Medulla oblongata (tissue), 1 donor: ENCODE measurements at regions not wholly inside any gene's neighbourhood (a gene's known extent, or its start where the extent isn't known, plus 50 kb on each side); places are given as distances from the start of the nearest gene placed in this dataset.
"Not testable (repeated sequence)": the region's sequence is repeated elsewhere in the genome, so short reads cannot be mapped to it uniquely, and the experiment has no call there.

Experiments used
- DNase-seq: peaks from one replicate; pipeline ENCODE4 v3.0.0-alpha.2; 2015; ENCODE audit errors: extremely low spot score

DNA sequence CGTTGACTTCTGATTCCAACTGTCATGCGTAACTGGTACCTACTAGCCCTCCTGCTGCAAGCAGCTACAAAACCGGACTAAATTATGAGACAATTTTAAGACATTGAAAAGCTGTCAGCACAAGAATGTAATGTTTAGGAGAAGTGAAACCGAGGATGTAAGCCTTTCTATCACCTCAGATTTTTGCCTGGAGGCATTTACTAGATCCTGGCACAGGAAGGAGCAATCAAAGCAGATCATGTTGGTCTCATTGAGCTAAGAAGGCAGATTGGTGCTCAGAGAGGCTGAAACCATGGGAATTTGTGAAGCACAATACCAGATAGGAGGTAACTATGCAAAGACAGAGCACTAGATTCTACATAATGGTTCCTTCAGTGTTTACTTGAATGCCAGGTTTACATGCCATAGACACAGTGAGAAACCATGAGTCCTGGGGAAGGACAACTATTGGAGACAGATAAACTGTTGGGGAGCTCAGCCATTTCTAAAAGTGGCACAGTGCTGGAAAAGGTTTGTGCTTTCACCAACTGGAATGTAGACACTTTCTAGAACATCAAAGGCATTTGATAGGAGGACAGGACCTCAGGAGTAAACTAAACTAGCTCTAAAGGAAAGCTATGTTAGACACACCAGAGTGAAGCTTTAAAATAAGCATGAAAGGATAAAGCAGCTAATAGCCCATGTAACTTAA lies 179.4 kb downstream of the LYPLAL1 start:
- no peak for DNase-seq

DNA sequence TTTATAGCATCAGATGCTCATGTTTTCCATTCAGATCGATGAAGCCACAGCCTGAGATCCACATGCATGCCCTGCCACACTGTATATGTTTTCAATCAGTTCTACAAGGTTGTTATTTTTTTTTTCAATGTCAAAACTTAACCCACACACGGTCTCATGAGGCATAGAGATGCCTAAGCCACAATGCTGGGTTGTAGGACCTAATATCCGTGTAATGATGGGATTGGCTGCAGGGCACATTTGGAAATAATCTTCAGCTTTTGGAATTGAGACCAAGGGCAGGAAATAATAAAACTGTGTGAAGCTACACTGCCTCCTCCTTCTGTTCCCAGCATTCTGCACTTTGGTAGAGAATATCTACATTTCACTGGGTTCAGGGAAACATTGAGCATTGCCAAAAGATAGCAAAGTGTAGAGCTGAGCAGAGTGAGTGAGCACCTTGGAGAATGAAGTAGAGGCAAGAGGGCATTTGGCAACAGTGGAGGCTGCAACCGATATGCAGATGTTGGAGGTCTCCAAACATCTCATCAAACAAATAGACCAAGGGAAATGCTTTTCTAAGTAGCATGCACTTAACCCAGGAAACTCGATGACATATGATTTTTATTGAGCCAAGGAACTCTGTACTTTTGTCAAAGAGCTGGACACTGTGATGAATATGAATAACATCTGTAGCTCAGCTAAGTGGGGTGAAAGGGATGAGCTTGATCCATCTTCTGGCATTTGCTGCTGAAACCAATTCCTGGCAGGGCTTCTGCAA lies 176.7 kb downstream of the LYPLAL1 start:
- no peak for DNase-seq

DNA sequence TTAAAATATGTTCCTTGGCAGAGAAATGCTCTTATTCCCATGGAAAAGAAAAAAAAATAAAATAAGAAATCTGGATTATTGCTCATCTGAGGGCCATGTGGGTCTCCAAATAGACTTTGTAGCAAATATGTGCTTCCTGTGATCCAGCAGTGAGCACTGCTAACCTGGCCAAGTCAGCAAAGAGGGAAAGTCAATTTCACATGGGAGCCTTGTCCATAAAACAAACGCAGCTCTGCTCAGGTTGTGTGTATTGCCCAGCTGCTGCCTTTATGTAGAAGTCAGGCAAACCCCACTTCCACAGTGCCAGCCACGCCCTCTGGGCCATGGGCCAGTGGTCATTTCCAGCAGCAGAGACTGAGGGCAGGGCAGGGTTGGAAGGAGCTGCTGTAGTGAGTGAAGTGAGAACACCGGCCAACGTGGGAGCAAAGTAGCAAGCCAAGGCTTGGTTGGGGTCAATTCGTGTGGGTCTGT lies 174.3 kb downstream of the LYPLAL1 start:
- DNase-seq, result peak; percentile 12

GRCh38 chr1:219347376-219347775 lies 173.7 kb downstream of the LYPLAL1 start:
- no peak for DNase-seq

DNA sequence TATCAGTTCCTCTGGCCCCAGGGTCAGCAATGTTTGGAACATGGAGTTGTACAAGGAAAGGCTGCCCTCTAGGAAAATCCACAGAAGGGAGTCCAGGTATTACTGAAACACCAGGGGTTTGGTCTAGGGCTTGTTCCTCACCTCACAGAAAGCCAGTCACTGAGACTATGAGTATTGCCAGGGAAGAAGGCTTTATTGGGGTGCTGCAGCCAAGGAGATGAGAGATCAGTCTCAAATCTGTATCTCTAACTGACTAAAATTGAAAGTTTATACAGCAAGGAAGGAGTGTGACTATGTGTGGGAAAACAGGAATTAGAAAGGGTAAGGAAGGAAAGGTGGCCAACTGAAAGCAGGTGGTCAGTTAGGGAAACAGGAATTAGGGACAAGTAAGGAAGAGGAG lies 172.3 kb downstream of the LYPLAL1 start:
- no peak for DNase-seq

- DNase-seq, result no peak
Observed at GRCh38 chr1:219342836-219343235, 169.2 kb downstream of the LYPLAL1 start.

DNA sequence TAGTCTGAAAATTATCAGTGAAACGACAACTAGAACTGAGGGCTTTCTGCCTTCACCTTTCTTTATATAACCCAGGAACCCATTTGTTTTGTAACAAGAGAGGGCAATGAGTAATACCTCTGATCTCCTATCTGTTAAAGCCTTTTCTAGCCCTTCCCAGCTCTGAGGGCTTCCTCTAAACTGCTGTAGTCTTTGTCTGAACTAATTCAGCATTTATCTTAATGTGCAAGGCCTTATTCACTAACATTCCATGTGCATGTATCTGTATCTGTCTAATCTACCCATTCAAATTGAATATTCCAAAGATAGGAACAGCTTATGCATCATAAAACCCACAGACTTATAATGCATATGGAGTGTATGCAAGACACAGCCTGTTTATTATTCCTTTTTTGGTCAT lies 167.1 kb downstream of the LYPLAL1 start:
- DNase-seq, result no peak

DNA sequence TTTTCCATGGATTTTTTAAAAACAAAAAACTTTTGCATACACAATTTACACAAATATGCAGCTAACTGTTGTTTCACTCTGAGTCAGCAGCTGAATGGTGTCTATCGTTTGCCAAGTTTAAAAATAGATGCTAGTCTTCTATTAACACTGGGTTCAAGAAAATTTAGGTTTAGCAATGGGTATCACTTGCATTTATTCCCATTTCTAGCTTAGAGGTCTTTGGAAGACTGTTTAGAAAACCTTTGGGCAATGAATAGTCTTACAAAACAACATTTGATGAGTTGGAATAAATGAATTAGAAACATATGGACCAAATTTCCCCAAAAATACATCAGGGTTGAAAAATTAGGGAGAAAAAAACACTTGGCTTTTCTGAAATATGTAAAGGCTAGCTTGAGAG lies 165.8 kb downstream of the LYPLAL1 start:
- no peak for DNase-seq

DNA sequence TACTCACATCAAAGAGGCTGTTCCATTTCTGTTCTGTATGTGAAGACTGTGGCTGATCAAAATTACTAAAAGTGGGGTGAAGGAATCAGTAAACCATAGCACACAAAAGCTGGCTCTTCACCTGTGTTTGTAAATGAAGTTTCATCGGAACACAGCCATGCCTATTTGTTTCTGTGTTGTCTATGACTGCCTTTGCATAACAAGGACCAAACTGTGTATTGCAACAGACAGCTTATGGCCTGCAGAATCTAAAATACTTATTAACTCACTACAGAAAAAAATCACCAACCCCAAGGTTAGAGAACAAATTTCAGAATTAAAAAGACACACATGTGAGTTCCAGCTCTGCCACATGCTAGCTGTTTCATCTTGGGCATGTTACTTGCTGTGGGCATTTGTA lies 163.9 kb downstream of the LYPLAL1 start:
- no peak for DNase-seq

- no peak for DNase-seq
Observed at GRCh38 chr1:219333626-219334025, 159.9 kb downstream of the LYPLAL1 start.

DNA sequence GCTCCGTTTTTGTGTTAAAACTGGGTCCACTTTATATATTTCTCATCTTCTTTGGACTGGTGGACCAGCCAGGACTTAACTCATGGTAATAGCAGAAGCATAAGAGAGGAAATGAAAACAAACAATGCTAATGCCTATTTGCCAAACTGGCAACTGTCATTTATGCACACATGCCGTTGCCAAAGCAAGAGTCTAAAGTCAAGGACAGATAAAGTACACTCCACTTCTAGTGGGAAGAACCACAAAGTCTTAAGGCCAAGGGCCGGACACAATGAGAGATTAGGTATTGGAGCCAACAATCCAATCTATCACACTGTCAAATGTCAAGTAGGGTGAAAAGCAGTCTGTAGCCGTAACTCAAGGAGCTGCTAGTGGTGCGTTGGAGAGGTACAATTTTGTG lies 157.7 kb downstream of the LYPLAL1 start:
- no peak for DNase-seq

DNA sequence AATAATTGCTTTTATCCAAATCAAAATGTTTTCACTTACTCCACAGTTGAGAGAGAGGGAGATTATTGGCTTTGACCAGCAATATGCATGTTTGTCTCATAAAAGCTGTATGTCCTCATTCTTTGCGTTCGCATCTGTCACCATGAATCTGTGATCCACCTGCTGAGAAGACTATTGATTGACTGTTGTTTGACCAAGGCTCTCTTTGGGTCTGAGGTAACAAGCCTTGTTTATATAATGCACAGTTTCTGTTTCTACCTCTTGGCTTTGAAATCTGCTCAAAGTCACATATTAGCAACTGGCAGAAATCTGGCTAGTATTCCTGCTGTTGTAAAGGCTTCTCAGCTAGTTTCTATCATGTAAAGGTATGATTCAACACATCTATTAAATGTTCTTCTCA lies 157.0 kb downstream of the LYPLAL1 start:
- DNase-seq, result no peak

DNA sequence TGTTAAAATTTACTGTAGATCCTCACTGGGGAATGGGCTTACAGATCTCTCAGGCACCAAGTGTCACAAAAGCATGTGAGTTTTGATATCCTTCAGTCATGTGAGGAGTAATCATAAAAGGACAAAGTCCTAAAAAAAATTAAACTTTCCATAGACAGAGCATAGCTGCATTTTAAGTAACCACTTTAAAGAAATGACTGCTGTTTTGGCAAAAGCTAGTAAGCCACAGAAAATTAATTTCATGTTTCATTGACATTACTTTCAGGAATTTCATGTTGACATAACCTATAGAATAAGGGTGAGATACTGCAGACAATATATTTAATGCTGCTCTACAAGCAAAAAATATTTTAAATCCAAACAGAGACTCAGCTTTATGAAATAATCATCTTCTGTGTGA lies 156.3 kb downstream of the LYPLAL1 start:
- DNase-seq, result no peak

DNA sequence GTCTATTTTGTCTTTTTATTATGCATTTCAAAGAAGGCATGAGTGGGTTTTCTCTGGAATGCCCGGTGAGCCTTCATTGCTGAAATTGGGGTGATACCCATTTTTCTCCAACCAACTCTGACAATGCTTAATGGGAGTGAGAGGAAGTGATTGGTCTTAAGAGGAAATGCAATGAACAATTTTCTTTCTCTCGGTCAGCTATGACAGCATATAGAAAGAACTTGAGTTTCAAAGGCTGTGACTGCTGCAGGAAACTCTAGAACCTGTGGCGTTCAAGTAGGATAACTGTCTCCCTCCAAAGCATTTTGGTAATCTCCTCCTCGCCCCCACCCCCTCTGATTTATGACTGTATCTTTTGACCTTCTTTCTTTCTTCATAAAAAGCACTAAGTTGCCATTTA lies 155.9 kb downstream of the LYPLAL1 start:
- DNase-seq, result no peak

DNA sequence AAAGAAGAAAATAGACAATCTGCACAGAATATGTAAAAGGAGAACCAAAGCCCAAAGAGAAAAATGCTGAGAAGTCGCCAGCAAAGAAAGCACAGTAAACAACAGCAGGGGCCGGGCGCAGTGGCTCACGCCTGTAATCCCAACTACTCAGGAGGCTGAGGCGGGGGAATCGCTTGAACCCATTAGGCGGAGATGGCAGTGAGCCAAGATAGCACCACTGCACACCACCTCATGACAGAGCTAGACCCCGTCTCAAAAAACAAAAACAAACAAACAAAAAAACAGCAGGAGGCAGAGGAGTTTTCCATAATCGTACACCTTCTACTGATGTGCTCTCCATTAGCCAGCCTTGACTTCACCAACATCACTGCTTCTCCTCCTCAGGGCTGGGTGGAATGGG lies 153.2 kb downstream of the LYPLAL1 start:
- DNase-seq, result no peak

GRCh38 chr1:219325368-219325742 lies 151.7 kb downstream of the LYPLAL1 start:
- DNase-seq, result no peak

DNA sequence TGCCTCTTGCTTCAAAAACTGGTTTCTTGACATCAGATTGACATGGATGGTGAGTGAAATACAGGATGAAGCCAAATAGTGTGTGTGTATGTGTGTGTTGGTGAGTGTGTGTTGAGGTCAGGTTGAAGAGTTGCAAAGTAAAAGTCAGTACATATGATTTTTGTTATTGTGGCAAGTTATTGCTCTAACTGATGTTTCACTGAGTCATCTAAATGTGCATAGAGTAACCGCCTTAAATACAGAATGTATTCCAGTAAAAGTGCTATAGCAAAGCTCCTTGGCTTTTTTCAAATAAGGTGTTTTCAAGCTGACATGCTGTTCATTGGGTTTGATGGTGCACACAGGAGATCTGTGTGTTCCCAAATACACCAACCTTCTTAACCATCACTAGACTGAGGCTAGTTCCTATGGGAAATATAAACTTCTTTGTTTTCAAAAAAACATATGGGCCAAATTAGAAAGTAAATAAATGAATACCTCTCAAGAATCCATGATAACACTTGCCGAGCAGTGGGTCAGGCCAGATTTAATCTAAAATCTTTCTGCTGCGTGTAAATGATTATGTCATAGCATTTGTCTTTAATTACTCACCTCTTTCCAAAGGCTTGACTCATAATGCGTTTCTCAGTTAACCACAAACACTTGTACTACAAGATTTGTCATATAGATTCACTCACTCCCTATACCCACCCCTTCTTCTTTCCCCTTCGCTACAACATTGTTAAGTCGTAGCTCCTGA lies 151.1 kb downstream of the LYPLAL1 start:
- no peak for DNase-seq

- DNase-seq, result no peak
Observed at GRCh38 chr1:219324171-219324570, 150.5 kb downstream of the LYPLAL1 start.

- no peak for DNase-seq
Observed at GRCh38 chr1:219323426-219323825, 149.7 kb downstream of the LYPLAL1 start.

- DNase-seq, result no peak
Observed at GRCh38 chr1:219322766-219323165, 149.1 kb downstream of the LYPLAL1 start.

DNA sequence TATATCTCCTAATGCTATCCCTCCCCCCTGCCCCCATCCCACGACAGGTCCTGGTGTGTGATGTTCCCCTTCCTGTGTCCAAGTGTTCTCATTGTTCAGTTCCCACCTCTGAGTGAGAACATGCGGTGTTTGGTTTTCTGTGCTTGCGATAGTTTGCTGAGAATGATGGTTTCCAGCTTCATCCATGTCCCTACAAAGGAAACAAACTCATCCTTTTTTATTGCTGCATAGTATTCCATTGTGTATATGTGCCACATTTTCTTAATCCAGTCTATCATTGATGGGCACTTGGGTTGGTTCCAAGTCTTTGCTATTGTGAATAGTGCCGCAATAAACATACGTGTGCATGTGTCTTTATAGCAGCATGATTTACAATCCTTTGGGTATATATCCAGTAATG lies 146.9 kb downstream of the LYPLAL1 start:
- not testable (repeated sequence) for DNase-seq

- DNase-seq, result no peak
Observed at GRCh38 chr1:219318826-219319225, 145.1 kb downstream of the LYPLAL1 start.
